Midbrain (tissue), 1 donor: ENCODE measurements at regions not wholly inside any gene's neighbourhood (a gene's known extent, or its start where the extent isn't known, plus 50 kb on each side); places are given as distances from the start of the nearest gene placed in this dataset.

Source experiments
- DNase-seq: peaks from one replicate; lab custom pipeline; 2025; lab: John Stamatoyannopoulos, UW

DNA sequence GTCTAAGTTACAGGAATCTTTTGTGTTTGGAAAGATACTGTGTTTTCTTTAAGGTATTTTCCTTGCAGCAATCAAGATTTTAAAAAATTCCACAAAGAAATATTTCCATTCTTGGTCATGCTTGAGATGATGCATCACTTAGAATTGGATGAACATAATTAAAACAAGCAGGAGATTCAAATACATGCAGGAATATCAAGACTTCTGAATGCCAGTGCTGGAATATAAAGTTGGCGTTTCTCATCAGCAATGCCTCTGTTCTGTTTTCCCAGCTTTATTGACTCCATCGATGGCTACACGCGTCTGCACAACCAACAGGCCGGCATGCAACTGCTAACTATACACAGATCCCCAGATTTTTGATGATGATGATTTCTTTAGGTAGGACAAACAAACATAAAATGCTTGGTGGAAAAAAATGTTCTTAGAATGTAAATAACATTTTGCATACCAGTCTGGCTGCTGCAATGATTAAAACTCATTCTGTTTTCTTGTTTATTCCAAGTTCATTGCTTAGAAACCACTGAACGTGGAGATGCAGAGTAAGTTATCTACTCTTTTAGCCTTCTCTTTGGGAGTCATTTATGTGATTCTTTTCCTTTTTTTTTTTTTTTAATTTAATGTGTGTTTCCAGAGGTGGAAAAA, 91.3 kb upstream of the FAM171A1 start:
- DNase-seq = no peak

DNA sequence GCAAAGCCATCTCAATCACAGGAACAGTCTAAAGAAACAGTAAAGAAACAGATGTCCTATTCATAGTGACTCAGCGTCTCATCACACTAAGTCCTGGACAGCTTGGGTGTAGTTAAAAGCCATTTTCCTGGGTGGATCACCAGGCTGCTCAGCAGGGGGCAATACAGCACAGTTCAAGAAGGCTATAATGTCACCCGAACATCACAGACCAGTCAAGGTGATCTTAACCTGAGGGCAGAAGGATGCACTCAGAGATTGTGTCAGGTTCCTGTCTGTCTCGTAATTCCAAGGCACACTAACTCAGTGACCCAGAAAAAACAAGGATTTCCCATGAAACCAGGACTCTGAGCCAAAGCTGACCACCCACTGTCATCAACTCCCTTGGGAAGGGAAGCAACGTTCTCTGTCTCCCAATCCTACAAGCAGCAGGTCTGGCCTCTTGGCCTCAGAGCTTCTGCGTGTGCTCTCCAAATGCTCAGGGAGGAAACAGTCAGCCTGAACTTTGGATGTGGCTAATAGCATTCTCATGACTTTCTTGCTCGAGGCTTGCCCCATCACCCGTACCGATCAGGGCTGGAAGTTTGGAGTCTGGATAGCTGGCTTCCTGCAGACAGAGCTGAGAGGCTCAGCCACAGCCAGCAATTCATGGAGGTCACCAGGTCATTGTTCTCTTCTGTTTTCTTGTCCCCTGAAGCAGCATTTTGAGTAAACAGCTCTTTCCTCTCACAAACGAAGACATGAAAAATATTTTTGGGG, 90.4 kb upstream of the FAM171A1 start:
- no peak for DNase-seq

DNA sequence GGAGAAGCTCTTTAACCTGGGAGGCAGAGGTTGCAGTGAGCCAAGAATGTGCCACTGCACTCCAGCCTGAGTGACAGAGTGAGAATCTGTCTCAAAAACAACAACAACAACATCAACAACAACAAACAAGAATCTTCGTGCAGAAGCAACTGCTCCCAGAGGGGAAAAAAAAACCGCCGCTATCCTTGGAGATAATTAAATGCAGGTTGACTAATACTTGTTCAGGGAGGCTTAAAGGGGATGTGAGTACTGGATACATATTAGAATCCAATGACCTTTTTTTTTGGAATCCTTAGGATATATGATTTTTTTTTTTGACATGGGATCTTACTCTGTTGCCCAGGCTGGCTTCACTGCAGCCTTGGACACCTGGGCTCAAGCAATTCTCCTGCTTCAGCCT, 89.6 kb upstream of the FAM171A1 start:
- no peak for DNase-seq

DNA sequence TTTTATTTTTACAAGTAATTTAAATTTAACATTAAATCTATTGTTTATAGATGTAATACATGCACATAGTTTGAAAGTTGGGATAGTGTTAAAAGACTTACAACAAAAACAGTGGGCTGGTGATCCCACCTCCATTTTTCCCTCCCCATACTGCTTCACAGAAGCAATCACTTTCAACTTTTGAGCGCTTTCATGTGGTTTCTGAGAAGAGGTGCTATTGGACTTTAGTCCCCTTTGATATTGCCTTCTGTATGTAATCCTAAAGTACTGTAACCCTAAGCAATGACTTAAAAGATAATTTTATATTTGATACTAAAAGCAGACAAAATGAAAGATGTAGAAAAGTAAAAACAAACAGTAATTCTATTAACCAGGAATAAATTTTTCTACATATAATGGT, 88.1 kb upstream of the FAM171A1 start:
- no peak for DNase-seq

DNA sequence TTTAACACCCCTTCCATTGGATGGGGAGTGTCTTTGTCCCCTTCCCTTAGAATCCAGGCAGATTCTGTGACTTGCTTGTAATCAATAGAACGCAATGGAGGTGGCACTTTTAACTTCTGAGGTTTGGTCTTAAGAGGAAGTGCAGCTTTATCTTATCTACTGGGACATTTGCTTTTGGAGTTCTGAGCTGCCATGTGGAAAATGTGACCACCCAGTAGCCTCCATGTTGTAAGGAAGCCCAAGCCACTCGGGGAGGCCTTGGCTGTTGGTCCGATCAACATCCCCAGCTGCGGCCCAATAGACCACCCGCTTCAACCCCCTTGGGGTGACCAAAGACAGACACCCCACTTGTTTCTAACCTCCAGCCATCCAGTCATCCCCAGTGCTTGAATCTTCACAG, 86.3 kb upstream of the FAM171A1 start:
- no peak for DNase-seq

DNA sequence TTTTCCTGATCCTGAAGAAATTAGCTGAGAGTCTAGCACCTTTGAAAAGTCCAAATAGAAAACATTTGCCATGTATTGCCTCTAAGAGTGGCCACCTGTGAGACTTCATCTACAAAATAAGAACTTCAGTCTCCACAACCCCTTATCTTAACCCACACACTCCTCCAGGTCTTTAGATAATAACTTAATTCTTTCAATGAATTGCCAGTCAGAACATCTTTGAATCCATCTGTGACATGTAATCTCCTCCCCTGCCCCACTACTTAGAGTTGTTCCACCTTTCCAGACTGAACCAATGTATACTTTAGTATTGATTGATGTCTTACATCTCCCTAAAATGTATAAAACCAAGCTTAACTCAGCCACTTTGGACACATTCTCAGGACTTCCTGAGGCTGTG, 84.4 kb upstream of the FAM171A1 start:
- no peak for DNase-seq

DNA sequence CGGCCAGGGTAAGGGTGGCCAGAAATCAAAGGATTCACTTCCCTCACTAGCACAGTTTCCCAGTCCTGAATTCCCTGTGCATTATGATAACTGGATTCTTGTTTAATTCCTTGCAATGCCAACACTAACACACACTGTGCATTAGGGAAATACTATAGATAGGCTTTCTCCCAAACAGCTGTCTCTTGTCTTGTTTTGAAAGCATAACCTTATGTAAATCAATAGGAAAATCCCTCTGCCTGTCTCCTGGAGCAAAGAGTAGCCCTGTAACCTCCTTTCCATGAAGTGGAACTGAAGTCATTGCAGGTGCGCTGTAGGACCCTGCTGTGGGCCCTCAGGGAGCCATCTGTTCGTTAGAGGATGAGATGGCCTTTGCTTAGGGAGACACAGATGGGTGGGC, 82.8 kb upstream of the FAM171A1 start:
- no peak for DNase-seq

DNA sequence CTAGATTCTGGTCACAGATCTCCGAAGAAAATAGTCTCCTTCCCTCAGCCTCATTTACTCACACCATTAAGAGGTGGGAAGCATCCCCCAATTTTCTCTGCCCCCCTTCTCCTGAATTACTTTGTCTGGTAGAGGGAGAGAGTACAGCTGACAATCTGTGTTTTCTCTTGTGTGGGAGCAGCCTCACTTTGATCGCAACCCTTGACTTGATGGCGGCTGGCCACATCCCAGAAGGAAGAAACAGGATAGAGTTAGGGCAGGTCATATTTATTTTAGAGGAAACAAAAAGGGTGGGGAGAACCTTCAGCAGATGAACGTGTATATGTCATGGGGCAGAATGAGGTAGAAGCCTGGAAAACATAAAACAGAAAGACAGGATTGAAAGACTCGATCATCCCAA, 82.4 kb upstream of the FAM171A1 start:
- DNase-seq = no peak

DNA sequence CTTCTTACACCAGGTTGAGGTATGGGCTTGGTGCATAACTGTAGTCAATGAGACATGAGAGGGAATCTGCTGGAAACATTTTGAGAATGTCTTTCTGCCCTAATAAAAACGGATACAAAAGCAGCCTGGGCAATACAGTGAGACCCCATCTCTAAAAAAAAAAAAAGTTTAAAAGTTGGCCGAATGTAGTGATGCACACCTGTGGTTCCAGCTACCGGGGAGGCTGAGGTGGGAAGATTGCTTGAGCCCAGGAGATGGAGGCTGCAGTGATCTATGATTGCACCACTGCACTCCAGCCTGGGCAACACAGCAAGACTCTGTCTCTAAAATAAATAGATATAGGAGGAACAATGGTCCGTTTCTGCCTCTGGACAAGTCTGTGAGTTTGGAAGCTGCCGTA, 81.5 kb upstream of the FAM171A1 start:
- no peak for DNase-seq

DNA sequence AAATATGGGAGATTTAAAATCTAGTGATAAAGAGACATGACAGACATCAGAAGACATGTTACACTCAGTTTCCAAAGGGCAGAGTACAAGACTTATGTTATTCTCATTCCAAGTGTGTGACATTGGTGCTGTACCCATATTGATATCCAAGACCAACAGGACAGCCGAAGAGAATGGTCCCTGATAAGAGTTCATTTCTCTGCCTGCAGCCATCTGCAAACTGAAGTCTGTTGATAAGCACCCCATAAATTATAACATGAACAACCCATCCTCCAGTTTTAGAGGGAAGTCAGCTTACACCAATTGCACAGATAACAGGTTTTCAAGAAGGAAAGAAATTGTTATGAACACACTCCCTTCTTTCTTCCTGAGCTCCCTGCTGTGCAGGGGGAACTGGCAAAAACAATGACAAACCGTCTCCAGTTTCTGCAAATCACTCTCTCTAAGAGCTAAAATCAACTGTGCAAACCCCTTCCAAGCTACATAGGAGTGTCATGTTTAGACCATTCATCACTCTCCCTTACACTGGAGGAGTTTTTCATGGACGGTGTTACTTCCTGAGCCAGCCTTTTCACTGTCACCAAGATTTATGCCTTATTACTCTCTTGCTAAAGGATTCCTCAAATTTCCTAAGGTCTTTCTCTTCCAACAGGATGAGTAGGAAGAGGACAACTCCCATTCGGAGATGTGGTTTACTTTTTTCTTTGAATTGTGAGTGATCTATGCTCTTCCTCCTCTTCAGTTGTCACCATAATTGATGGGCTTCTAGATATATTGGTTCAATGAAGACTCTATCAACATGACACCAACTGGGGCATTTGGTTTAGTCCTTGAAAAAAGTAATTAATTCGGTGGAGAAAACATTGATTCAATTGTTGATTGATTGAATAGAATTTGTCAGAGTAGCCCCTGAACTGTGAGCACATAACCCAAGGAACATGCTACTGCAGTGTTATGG, 80.3 kb upstream of the FAM171A1 start:
- no peak for DNase-seq

DNA sequence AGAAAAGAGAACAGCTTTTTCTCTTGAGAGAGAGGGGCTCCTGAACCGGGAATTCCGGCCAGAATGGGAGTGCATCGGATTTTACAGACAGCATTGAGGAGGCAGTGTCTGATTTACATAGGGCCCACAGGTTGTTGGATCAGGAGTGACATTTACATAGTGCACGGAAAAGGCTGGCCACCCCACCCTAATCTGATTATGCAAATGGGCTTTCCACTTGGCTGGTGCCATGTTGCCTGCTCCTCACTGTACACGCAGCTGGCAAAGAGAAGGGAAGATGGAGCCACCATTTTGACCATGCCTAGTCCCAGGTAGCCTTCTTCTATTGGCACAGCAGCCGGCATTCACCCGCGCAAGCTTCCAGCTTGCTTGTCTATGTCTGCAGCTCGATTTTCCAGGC, 77.5 kb upstream of the FAM171A1 start:
- DNase-seq = no peak

DNA sequence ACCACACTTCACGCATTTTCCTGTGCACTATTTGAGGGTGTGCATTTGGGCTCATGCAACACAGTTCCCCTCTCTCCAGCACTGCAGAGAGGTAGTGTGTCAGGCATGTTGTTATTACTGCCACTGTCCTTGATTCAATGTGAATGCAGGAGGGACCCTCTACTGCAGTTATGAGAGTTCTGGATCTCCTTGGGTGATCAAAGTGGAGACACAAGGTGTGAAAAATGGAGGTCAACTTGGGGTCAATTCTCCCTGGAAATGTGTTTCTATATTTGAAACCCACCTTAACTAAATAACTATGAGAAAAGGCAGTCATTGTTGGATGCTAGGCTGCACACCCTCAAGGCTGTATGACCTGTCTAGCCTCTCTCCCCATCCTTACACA, 73.9 kb upstream of the FAM171A1 start:
- no peak for DNase-seq

DNA sequence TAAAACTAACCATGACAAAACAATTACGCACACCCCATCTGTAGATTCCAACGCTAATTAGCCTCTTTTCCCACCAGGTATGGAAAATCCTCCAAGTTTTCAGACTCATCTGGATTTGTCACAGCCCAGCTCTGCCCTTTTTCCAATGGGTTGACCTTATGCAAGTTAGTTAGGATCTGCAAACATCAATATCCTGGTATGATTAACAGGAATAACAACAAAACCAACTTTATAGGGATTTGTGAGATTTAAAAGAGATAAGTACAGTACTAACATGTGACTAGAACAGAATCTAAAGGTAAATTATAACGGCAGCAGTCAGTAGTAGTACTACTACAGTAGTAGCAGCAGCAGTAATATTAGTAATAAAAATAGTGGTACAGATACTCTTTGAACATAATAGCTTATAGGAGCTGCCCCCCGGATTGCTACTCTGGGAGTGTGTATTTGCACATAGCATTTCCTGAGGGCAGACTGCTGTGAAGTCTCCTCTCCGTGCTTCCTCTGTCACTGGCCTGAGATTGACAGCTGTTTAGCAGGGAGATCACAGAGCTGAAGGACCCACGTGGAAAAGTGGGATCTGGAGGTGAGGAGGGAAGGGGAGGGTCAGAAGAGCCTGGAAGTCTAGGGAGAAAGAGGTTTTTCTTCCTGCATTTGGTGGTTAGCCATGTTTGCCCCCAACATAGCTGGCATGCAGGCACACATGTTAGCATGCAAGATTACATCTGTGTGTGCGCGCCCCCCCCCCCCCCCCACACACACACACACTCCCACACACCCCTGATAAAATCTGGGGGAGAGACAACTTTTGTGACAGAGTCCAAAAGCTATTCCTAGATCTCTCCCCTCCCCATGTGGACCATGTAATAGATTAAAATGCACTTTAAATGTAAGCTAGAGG, 73.3 kb upstream of the FAM171A1 start:
- no peak for DNase-seq

DNA sequence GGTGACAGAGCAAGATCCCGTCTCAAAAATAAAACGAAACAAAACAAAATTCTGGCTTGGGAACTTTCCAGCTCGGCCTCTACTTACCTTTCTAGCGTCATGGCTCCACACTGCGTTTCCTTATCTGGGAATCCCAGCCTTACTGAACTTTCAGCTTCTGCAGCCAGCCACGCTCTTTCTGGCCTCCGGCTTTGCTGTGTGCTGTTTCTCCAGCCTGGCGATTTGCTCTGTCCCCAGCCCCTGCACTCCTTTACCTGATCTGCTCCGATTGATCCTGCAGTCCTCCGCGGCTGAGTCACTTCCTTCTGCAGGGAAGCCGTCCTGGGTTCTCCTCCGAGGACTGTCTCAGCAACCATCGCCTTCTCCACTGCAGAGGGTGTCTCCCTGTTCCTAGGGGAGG, 71.0 kb upstream of the FAM171A1 start:
- DNase-seq = no peak

DNA sequence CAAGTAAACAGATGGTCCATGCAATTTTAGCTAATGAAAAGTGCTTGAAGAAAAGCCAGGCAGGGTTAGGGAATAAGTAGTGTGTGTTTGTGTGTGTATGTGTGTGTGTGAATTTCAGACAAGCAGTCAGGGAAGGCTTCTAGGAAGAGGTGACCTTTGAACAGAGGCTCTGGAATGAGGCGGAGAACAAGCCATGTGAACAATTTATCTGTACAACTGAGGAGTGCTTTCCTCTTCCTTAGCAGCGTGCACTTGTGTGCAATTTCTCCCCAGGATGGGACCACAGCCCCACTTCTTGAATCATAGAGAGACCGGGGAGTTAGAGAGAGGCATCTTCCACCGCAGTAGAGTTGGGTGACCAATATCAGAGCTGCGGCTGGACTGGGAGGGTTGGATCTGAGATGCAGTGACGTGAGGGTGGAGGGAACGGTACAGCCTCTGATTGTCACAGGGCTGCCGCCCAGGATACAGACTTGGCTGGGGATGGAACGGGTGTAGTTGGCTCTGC, 69.2 kb upstream of the FAM171A1 start:
- no peak for DNase-seq

DNA sequence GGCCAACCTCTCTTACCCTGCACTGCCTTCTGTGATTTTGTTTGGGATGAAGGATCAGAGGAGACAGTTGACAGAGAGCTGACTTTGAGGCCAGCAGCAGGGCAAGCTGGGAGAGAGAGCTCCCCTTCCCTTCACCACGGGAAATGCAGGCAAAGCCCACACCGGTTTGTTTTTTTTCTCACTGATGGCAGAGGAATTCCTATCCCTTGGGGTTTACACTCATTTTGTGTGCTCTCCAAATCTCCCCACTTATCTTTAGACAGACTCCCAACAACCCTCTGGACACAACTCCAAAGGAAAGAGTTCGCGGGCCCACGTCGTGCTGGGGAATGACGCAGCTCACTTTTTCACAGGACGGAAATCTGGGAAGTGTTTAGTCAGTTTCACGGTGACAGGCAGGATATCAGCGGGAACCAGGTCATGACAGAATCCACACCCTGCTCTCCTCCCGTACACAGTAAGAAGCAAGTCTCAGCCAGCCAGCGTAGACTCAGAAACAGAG, 68.3 kb upstream of the FAM171A1 start:
- no peak for DNase-seq

DNA sequence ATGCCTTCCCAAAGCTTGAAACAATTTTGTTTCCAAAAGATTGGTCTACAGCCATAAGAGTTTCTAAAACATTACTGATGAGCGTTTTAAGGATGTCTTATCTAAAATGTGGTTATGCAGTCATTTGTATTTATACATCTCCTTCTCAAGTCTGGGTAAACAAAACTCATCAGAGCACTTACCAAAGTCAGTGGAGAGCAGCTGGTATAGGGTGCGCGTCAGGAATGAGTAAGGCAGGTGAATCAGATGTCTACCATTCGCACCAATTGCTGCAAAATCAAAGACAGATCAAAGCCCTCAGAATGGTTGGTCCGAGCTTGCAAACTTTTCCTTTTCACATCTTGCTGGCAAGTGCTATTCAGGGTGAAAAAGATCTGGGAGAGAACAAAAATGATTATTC, 65.6 kb upstream of the FAM171A1 start:
- DNase-seq = no peak

DNA sequence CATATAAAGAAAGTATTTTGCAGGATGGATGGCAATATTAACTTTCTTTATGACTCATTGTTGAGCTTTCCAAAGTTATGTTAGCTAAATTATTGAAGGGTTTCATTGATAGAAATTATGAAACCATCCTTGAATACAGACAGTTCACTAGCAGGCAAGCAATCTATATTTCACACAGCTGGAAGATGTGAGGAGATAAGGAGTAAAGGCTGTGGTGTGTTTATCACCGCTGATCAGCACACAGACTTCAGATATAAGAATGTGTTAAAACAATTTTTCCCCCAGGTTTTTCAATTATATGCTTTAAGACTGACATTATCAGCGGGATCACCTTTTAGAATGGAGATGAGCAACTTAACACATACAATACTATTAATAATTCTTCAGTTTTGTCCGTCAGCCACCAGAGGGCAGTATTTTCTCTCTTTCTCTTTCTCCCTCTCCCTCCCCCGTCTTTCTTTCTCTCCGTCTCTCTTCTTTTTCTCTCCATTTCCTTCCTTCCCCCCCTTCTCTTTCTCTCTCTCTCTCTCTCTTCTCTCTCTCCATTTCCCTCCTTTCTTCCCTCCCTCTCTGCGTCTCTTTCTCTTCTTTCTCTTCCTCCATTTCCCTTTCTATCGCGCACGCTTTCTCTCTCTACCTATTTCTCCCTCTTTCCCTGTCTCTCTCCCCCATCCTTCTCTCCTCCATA, 62.9 kb upstream of the FAM171A1 start:
- peak; percentile 66 for DNase-seq

DNA sequence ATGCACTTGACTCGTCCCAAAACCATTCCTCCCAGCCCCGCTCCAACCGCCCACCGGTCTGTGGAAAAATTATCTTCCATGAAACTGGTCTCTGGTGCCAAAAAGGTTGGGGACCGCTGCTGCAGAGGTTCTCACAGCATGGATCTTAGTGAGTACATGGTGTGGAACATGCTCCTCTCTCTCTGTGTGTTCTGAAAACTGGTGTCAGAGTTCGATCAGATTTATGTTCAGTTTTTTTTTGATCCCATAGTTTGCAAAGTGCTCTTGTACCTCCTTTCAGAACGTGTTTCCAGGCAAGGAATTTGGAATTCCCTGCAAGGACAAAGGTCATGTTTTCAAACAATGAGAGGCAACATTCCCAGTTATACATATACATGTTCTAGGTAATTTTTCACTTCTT, 61.2 kb upstream of the FAM171A1 start:
- no peak for DNase-seq

DNA sequence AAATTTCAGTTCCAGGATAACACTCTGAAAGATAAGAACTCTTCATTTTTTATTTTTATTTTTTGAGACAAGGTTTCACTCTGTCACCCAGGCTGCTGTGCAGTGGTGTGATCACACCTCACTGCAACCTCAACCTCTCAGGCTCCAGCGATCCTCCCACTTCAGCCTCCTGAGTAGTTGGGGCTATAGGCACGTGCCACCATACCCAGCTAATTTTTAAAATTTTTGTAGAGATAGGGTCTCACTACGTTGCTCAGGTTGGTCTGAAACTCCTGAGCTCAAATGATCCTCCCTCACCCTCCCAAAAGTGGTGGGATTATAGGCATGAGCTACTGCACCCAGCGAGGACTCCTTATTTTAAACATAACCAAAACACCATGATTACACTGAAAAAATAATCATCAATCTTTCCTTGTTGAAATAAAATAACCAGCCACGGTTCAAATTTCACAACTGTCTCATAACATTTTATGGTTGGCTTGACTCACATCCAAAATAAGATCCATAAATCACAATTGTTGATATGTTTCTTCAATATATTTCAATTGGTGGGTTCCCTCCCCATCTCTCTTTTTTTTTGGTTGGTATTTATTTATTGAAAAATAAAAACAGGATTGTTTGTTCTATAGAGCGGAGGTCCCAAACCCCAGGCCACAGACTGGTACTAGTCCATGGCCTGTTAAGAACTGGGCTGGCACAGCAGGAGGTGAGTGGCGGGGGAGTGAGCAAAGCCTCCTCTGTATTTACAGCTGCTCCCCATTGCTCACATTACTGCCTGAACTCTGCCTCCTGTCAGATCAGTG, 60.1 kb upstream of the FAM171A1 start:
- no peak for DNase-seq
